HG03159 (cell line): ENCODE measurements at regions not wholly inside any gene's neighbourhood (a gene's known extent, or its start where the extent isn't known, plus 50 kb on each side); places are given as distances from the start of the nearest gene placed in this dataset.

Source experiments
- ATAC-seq: cut with Tn5 transposase; IDR thresholded peaks from one replicate; pipeline ENCODE4 v1.9.1; 2021; ENCODE audit warnings: mild to moderate bottlenecking, moderate library complexity; ENCODE audit not compliant: unreplicated experiment

GRCh38 chr11:13104619-13105236, 95.6 kb downstream of the RASSF10 start:
- no peak for ATAC-seq

DNA sequence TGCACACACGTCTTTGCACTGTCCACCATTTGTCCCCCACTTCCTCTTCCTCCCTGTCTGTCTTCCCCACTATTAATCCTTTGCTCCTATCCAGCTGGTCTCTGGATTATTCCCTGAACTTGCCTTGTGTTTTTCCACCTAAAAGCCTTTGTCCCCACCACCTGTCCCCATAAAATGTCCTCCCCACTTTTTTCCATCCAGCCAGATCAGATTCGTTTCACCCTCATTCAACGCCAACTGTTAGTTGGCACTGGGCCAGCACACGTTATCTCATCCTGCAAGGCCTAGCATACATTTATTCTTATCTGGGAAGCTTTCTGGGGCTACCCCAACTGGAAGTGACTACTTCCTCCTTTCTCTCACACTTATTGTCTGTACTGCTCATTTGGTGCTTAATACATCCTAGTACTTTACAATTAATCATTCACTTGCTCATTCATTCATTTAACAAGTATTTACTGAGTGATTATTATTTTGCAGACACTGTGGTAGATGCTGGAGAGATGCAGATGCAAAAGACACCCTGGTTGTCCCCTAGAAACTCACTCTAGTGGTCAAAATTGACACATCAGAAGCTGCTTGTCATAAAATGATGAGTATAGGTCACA, 96.2 kb downstream of the RASSF10 start:
- ATAC-seq = peak; percentile 71

DNA sequence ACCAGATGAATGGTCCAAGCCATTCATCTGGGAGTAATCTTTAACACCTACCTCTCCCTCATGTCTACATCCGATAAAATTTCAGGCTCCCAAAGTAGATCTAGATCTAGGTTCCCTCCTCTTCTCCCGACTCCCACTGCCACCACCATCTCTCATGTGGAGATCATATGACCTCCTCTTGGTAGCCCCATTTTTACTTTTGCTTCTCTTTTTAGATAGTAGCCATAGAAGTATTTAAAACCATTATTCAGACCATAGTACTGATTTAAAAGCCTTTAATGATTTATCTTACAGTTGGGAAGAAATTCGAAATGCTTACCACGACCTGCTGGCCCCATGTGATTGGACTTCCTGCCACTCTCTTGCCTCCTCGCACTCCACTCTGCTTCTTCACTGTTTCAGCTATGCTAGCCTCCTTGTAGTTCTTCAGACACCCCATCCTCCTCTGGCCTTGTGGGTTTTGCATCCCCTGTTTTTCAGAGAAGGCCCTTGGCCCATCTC, 98.5 kb downstream of the RASSF10 start:
- no peak for ATAC-seq

DNA sequence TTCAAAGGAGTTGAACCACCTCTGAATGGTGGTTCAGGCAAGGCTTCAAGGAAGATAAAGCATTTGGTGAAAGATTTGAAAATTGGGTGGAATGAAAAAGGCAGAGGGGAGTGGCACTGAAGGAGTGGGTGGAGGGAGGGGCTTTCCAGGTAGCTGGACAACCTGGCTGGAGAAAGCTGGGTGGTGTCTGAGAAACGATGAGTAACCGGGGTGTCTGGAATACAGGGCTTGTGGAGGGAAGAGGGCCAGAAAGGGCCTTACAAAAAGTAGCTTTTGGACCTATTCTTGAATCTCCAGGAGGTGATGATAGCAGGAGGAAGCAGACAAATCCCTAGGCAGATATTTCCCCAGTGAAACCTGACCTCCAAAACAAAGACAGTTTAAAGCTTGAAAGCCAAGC, 99.3 kb downstream of the RASSF10 start:
- ATAC-seq = no peak

DNA sequence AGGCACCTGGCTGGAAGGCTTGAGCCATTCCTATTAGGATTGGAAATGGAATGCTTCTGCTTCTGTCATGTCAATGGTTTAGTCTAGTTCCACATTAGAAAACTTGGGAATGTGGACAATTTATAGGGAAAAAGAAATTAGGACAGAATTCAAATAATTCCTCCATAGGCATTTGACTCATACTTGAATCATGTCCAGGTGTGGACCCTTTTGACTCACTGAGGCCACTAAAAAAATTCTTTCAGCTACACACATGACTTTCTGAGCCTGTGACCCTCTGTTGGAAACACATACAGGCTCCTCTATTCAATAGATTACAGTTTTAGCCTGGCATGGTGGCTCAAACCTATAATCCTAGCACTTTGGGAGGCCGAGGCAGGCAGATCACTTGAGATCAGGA, 100.5 kb downstream of the RASSF10 start:
- no peak for ATAC-seq

- ATAC-seq = no peak
These were observed 101.0 kb downstream of the RASSF10 start for GRCh38 chr11:13110145-13110544.

GRCh38 chr11:13110929-13111812, 102.1 kb downstream of the RASSF10 start:
- ATAC-seq = no peak

- no peak for ATAC-seq
These were observed 102.7 kb downstream of the RASSF10 start for GRCh38 chr11:13111813-13112130.

DNA sequence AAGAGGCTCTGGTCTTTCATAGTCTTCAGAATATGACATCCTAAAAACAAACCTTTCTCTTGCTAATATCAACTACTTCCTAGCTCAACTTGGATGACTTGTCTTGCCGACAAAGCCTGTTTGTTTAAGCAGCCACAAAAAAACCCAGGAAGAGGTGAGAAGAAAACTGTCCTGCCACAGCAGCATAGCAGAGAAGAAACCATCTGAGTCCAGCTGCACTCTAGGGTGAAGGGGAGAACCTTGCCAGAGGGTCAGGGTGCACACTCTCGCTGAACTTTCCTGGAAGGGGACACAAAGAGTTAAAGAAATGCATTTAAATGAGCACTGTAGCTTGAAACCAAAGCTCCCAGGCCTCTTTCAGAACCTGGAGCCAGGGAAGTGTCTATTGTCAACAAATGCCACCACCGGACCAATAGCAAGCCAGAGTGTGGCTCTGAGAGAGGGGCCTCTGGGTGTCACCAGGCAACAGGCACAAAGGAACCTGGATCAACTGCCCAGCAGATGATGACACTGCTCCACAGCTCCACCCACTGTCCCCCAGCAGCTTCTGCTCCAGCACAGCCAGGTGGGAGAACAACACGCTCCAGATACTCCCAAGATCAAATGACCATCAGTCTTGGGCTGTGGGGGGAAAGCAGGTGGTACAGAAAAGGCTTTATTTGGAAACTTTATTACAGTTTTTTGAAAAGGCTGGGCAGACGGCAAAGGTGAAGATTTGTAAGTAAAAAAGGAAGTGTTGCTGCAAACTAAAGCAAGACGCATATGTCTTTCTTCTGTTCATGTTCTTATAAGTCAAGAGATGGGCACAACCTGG, 105.7 kb downstream of the RASSF10 start:
- ATAC-seq = no peak

DNA sequence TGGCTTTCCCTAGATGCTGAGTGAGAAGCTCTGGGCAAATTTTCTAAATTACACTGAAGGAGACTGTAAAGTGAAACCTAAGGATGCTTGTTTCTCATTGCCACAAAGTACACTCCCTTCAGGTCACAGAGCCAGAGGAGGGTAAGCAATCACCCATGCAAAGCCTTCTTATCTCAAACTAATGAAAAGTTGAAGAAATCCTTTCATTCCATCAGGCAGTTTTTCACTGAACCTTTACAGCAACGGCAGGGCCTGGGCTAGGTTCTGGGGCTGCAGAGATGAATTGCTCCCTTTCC, 106.2 kb downstream of the RASSF10 start:
- no peak for ATAC-seq

DNA sequence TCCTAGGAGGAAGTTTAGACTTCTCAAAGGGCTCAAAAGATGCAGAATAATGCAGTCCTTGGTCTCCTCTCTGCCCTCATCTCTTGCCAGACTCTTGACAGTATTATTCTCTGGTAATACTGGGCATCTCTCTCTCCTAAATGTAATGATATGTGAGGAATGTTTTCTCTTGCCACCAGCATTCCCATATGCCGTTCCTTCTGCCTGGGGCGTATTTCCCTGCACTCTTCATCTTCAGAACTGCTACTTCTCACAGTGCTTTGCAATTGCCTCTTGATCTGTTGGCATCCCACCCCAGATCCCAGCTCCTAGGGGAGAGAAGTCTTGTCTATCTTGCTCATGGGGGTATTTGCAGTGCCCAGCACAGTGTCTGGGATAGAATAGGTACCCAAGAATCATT, 107.4 kb downstream of the RASSF10 start:
- no peak for ATAC-seq

GRCh38 chr11:13117344-13117743, 108.2 kb downstream of the RASSF10 start:
- ATAC-seq = no peak

DNA sequence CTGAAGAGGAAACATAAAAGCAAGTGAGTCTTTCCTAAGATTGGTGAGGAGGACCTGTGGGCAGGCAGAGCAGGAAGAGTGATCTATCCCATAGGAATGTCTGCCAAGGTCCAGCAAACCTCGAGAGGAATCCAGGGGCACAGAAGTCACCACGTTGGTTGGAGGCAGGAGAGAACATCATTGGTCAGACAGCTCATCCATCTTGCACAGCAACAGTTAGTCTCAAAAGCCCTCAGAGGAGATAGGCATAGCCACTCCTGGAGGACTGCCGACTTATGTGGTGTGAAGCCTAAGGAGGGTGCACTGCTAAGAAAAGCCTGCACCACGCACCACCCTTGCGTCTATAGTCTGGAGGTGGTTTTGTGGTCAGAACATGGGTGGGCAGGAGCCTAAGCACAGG, 109.1 kb downstream of the RASSF10 start:
- no peak for ATAC-seq

- no peak for ATAC-seq
These were observed 109.5 kb downstream of the RASSF10 start for GRCh38 chr11:13118650-13119049.

DNA sequence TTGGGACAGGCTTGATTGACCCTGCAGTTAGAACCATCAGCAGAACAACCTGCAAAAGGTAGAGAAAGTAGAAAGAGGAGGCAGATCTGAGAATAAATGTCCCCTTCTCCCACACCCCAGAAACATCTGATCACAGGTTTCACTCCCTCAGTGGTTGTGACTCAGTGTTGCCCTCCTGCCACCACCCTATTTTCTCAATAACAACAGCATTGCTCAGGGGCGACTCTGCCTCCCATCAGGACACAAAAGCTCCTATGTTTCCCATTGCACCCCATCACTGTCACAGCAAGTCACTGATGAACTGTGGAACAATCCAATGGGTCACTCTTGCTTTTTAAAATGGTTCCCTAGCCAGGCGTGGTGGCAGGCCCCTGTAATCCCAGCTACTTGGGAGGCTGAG, 110.2 kb downstream of the RASSF10 start:
- ATAC-seq = no peak

DNA sequence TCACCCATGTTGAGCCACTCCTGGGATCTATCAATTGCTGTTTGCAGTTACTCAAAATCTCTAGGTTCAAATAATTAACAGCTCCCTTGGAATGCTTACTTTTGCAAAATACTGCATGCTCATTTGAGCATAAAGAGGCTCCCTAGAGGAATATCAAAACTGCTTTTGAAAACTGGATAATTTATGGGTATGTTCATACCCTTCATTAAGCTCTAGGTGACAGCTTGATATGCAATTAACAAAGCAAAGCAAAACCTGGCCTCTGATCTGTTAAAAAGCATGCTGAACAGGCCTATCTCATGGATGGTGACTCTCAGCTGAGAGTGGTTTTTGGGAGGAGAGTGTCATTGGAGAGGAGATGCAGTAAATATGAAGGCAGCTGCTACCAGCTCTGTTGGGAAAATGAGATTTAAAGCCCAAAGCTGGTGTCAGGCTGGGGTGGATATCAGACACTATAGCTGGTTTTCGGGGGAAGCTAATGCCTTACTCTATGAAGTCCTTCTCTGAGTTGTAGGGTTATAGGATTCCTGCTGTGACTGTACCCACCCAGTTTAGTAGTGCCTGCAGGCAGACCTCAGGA, 110.9 kb downstream of the RASSF10 start:
- ATAC-seq = no peak

DNA sequence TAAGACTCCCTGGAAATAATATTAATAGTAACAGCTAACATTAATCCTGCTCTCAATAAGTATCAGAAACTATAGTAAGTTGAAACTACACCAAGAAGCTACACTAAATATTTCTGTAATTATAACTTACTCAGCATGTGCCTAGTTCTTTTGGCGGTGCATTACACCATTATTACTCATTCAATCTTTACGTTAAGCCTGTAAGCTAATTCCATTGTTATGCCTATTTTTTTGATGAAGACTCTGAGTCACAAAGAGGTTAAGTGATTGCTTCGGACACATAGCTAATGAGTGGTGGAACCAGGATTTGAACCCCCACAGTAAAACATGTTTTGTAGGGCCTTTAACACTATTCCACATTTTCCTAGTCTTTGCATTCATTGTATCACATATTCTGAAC, 111.6 kb downstream of the RASSF10 start:
- no peak for ATAC-seq

DNA sequence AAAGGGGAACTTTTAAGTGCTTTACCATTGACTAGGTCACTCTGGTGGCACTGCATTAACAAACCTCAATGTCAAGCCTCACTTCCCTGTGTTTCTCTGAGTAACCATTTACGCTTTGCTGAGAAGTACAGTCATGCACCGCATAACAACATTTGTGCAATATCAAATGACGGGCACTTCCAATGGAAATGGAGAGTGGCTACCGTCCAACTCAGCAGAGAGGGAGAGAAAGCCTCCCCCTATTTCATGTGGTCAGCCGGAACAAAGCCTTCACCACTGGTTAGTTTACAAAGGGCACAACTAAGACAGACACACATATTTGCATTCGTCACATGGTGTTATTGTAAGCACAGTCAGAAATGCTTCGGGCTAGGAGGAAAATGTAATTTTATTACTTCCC, 117.3 kb downstream of the RASSF10 start:
- no peak for ATAC-seq

- no peak for ATAC-seq
These were observed 118.0 kb downstream of the RASSF10 start for GRCh38 chr11:13127161-13127560.

DNA sequence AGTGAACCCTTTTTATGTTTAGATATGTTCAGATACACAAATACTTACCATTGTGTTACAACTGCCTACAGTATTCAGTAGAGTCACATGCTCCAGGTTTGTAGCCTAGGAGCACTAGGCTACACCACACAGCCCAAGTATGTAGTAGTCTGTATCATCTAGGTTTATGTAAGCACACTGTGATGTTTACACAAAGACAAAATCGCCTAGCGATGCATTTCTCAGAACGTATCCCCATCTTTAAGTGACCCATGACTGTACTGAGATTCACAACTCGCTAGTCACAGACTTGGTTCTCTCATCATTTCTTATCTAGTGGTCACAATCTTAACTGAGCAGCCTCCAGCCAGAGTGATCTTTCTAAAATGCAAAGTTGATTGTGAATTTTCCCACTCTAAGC, 119.2 kb downstream of the RASSF10 start:
- ATAC-seq = no peak

DNA sequence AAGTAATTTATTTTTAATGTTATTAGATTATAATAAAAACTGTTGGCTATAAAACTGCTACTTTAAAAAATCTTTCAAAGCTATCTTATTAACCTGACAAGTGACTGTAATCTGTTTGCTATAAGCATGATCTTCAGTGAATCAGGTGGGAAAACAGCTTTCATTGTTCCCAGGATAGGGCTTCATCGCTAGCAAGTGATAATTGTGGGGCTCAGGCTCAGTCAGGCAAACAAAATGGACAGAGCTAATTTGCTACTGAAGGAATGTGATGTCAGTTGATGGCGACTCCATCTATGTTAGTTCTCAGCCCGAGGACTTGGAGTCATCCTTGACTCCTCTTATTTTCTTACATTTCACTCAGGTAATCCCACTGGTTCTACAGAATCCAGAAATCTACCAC, 125.0 kb downstream of the RASSF10 start:
- ATAC-seq = no peak
